GM12891 (cell line): ENCODE measurements at regions not wholly inside any gene's neighbourhood (a gene's known extent, or its start where the extent isn't known, plus 50 kb on each side); places are given as distances from the start of the nearest gene placed in this dataset.

ENCODE experiments used
- POLR2A ChIP-seq: IDR thresholded peaks from 2 replicates; pipeline ENCODE4 v1.6.1; 2011; ENCODE audit warnings: low read depth, low read length, control low read depth
- POLR2AphosphoS5 ChIP-seq: IDR thresholded peaks from 2 replicates; pipeline ENCODE4 v1.6.1; 2011; ENCODE audit warnings: low read depth, low read length, control low read depth
- POU2F2 ChIP-seq: IDR thresholded peaks from 2 replicates; pipeline ENCODE4 v1.6.1; 2011; ENCODE audit warnings: low read depth, mild to moderate bottlenecking, control low read depth, low read length, moderate library complexity

- no peak for TF ChIP-seq POLR2A
- no peak for TF ChIP-seq POLR2AphosphoS5
- TF ChIP-seq POU2F2 = no peak
These were observed 246.1 kb downstream of the HS3ST3B1 start for GRCh38 chr17:14547016-14547415.
